VCaP (cell line): ENCODE measurements at regions not wholly inside any gene's neighbourhood (a gene's known extent, or its start where the extent isn't known, plus 50 kb on each side); places are given as distances from the start of the nearest gene placed in this dataset.

ENCODE experiments used
- H3K27ac ChIP-seq: fragments of 450-650 bp; 2 replicates; pipeline ENCODE4 v1.5.1; 2017
- TF ChIP-seq, protein P1 (sequence below): fragments of 450-650 bp; conservative IDR thresholded peaks from 2 replicates; pipeline ENCODE4 v1.5.1; 2017; ENCODE audit warnings: mild to moderate bottlenecking, moderate library complexity

DNA sequence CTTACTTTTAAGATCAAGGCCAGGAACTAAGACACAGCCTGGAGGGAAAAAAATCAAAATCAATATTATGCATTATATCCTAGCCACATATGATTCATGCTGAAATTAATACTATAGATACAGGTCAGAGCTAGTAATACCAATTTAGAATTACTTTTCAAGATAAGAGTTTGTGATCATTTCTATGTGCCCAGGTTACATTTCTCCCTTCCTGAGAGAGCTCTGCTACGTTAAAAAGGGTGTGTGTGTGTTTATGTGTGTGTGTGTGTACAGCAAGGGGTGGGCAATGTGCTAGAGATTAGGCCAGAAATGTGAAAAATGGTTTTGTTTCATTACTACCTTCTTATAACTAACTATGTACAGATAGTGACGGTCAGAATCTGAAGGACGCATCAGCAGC is 223.9 kb upstream of the FLRT2 start:
- no peak overlapping the region for H3K27ac ChIP-seq
- TF ChIP-seq, protein P1, sequence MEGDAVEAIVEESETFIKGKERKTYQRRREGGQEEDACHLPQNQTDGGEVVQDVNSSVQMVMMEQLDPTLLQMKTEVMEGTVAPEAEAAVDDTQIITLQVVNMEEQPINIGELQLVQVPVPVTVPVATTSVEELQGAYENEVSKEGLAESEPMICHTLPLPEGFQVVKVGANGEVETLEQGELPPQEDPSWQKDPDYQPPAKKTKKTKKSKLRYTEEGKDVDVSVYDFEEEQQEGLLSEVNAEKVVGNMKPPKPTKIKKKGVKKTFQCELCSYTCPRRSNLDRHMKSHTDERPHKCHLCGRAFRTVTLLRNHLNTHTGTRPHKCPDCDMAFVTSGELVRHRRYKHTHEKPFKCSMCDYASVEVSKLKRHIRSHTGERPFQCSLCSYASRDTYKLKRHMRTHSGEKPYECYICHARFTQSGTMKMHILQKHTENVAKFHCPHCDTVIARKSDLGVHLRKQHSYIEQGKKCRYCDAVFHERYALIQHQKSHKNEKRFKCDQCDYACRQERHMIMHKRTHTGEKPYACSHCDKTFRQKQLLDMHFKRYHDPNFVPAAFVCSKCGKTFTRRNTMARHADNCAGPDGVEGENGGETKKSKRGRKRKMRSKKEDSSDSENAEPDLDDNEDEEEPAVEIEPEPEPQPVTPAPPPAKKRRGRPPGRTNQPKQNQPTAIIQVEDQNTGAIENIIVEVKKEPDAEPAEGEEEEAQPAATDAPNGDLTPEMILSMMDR, result no peak

DNA sequence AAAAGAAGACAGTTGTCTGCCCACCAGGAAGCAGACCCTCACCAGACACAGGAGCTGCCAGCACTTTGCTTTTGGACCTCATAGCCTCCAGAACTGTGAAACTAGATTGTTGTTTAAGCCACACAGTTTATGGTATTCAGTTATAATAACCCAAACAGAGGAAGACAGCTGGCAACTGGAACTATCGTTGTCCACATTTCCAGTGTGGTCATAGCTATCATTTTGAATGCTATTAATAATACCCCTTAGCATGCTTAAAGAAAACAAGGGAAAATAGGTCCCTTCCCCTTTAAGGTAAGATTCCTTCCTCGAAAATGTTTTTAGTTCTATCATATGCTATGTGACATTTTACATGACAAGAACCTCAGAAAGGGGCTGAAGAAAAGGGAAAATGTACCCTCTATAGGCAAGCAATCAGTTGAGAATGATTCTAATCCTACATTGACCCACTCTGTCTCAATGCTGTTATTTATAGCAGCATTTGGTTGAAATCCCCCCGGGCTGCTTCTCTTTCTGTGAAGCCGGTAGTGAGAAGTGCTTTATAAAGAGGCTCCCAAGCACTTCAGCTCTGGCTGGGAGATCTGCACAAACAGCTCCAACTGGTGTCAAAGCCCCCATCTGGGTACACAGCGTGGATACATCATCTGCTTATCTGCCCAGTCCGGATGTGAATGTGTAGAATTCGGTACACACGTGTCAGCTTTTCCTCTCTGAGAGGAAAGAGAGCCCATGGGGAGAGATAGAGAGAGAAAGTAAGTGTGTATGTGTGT is 221.2 kb upstream of the FLRT2 start:
- TF ChIP-seq, protein P1, result no peak
- no peak overlapping the region for H3K27ac ChIP-seq

DNA sequence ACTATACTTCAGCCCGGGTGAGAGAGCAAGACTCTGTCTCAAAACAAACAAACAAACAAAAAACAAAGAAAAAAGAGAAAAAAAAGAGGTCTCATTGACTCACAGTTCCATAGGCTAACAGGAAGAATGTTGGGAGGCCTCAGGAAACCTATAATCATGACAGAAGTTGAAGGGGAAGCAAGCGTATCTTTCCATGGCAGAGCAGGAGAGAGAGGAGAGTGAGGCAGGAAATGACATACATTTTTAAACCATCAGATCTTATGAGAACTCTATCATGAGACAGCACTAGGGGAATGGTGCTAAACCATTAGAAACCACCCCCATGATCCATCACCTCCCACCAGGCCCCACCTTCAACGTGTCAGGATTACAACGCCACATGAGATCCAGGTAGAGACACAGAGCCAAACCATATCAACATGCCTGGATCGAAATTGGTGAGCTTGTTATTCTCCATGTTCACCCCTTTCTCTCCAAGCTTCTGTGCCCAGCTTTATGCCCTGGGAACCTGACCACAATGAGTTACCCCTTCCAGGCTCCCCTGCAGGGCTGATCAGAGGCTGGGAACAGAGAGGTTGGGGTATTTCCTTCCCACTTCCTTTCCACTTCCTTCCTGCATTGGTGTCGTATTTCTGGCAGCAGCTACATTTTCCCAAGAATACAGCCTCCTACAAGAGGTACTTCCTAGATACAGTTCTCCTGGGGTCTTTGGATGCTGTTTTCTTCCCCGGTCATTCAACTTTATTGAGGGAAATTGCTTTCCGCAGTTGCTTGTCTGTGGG is 219.3 kb upstream of the FLRT2 start:
- no peak overlapping the region for H3K27ac ChIP-seq
- TF ChIP-seq, protein P1, result no peak

DNA sequence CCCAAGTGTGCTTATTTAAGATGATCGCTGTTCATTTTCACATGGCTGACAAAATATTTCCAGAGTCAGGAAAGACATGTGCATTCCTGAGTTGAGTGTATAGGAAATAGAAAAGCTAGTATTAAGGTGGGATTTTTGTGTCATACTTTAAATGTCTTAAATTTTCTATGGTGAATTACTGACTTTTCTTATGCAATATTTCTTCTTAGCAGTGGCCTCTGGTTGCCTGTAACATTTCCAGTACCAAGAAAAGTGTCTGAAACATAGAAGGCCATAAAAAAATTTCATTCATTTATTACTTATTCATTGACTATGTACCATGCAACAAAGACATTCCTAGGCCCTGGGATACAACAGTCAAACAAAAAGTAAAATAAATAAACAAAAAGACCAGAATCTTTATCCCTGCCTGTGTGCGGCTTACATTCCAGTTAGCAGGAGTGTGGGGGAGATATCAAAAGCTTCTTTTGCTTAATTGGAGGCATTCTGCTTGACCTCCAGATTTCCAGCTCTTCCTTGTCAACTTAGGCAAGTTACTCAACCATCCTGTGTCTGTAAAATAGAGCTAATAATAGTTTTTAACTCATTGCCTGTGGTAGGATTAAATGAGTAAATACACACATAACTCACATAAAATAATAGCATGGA is 216.3 kb upstream of the FLRT2 start:
- no peak overlapping the region for H3K27ac ChIP-seq
- TF ChIP-seq, protein P1, result no peak

DNA sequence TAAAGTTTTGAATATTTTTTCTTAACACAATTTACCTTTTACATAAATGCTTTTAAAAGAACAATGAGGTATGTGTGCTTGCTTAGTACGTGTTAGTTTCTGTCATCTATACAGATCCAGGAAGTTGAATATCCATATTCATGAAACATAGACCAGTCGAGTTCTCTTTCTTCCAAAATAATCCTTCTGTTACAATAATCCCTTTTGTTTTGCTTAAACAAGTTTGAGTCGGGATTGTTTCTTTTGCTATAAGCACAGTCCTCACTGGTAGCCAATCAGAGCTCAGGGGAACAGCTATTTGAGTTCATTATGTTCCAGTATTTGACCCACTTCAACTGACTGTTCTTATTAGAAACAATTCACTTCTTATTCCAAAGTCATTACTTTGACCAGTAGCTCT is 214.7 kb upstream of the FLRT2 start:
- TF ChIP-seq, protein P1, result no peak
- H3K27ac ChIP-seq, result no peak overlapping the region

DNA sequence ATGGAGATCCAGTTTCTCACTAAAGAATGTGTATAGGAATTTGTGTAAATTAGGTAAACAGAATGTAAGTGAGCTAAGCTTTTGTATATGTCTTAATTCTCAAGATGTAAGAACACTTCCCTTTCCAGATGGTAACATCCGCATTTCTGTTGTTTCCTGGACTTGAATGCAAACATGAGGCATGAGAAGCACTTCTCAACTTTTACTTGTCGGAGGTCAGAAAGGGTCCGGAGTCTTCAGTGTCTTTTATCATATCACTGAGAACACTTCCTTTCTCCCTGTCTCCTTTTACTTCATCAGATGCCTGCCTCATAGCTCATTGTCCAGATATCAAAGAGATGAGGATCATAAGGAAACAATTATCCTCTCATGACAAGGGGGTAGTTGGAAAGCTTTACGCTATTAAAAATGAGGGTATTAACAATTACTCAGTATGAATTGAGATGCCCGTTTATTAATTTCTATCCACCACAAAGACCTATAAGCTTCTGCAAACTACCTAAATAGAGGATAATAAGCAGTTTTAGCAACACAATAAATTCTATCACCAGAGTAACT is 214.1 kb upstream of the FLRT2 start:
- TF ChIP-seq, protein P1, result no peak
- H3K27ac ChIP-seq, result no peak overlapping the region
